MCF 10A (cell line): ENCODE measurements at regions not wholly inside any gene's neighbourhood (a gene's known extent, or its start where the extent isn't known, plus 50 kb on each side); places are given as distances from the start of the nearest gene placed in this dataset.

Experiments used
- BruUV-seq: library from RNA; stranded (reverse); fragments of 400-500 nt; replicated peaks from 2 replicates; lab custom pipeline; 2021; lab: Mats Ljungman, UMichigan
- CTCF ChIA-PET: fragments of 300-600 bp; sonication (Branson Sonifier 250); formaldehyde crosslinking; extraction: SDS; loops from one replicate; lab custom pipeline; 2021; ENCODE audit warnings: antibody characterized with exemption, inconsistent platforms; lab: Yijun Ruan, JAX
- POLR2A ChIA-PET: fragments of 300-600, 350-650 bp; sonication (Branson Sonifier 250); formaldehyde crosslinking; extraction: SDS; loops from one replicate; lab custom pipeline; 2020; ENCODE audit warnings: antibody characterized with exemption, inconsistent platforms; lab: Yijun Ruan, JAX
- DNase-seq: peaks from one replicate; pipeline ENCODE4 v3.0.0-alpha.2; 2018; ENCODE audit not compliant: unreplicated experiment
- H3K27ac Mint-ChIP-seq: one replicate; pipeline ENCODE4 v1.8.0; 2022; ENCODE audit warnings: mild to moderate bottlenecking, low read depth, mixed read lengths; ENCODE audit not compliant: unreplicated experiment
- H3K27me3 Mint-ChIP-seq: one replicate; pipeline ENCODE4 v1.8.0; 2022; ENCODE audit warnings: mixed read lengths; ENCODE audit not compliant: insufficient read depth, unreplicated experiment
- H3K36me3 Mint-ChIP-seq: one replicate; pipeline ENCODE4 v1.8.0; 2022; ENCODE audit warnings: mild to moderate bottlenecking, moderate library complexity, mixed read lengths; ENCODE audit not compliant: insufficient read depth, unreplicated experiment
- H3K4me1 Mint-ChIP-seq: one replicate; pipeline ENCODE4 v1.8.0; 2022; ENCODE audit warnings: mixed read lengths; ENCODE audit not compliant: insufficient read depth, unreplicated experiment
- H3K4me3 Mint-ChIP-seq: one replicate; pipeline ENCODE4 v1.8.0; 2022; ENCODE audit warnings: mild to moderate bottlenecking, moderate library complexity, mixed read lengths; ENCODE audit not compliant: unreplicated experiment
- H3K9me3 Mint-ChIP-seq: one replicate; pipeline ENCODE4 v1.8.0; 2022; ENCODE audit warnings: mixed read lengths; ENCODE audit not compliant: unreplicated experiment
- intact Hi-C: fragments of 100-400 bp; cut with micrococcal nuclease; formaldehyde crosslinking; loops from 2 replicates; pipeline ENCODE4 v1.14.1; 2022
- TF ChIP-seq, protein P1 (sequence below): fragments of 200-600 bp; IDR thresholded peaks from one replicate; pipeline ENCODE4 v1.8.0; 2022; ENCODE audit warnings: antibody characterized with exemption, mild to moderate bottlenecking; ENCODE audit not compliant: unreplicated experiment

- intact Hi-C loops = no loop called here
- ChIA-PET CTCF (interaction anchor here (0.7 to 4.3 kb wide), 6 partner anchors 13 to 343 kb away, joined by 3 to 42 read pairs (median 4); no protein-coding TSS in a partner anchor), POLR2A (interaction anchor here (0.7 kb wide), 1 partner anchor 8 kb away, joined by 3 read pairs; no protein-coding TSS in a partner anchor)
- Mint-ChIP-seq H3K4me3 (no peak overlapping the region), H3K27me3 (no peaks in the 10 kb centered on the region), H3K36me3 (no peaks in the 10 kb centered on the region), H3K4me1 (no peaks in the 10 kb centered on the region), H3K9me3 (no peaks in the 10 kb centered on the region), H3K27ac (no peak overlapping the region)
- DNase-seq = no peak
- no TSS peak for BruUV-seq
- TF ChIP-seq, protein P1, sequence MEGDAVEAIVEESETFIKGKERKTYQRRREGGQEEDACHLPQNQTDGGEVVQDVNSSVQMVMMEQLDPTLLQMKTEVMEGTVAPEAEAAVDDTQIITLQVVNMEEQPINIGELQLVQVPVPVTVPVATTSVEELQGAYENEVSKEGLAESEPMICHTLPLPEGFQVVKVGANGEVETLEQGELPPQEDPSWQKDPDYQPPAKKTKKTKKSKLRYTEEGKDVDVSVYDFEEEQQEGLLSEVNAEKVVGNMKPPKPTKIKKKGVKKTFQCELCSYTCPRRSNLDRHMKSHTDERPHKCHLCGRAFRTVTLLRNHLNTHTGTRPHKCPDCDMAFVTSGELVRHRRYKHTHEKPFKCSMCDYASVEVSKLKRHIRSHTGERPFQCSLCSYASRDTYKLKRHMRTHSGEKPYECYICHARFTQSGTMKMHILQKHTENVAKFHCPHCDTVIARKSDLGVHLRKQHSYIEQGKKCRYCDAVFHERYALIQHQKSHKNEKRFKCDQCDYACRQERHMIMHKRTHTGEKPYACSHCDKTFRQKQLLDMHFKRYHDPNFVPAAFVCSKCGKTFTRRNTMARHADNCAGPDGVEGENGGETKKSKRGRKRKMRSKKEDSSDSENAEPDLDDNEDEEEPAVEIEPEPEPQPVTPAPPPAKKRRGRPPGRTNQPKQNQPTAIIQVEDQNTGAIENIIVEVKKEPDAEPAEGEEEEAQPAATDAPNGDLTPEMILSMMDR = no peak
Observed at GRCh38 chr18:59802031-59802430, 97.8 kb upstream of the PMAIP1 start.

- H3K27me3 Mint-ChIP-seq = no peaks in the 10 kb centered on the region
- intact Hi-C loops = no loop called here
- no peaks in the 10 kb centered on the region for H3K9me3 Mint-ChIP-seq
- no peak for DNase-seq
- H3K4me3 Mint-ChIP-seq = no peak overlapping the region
- H3K4me1 Mint-ChIP-seq = no peaks in the 10 kb centered on the region
- TF ChIP-seq, protein P1 = no peak
- no TSS peak for BruUV-seq
- POLR2A ChIA-PET = no interaction called here
- H3K27ac Mint-ChIP-seq = no peak overlapping the region
- CTCF ChIA-PET = interaction anchor here (1.0 to 4.3 kb wide), 4 partner anchors 22 to 342 kb away, joined by 4 to 42 read pairs (median 6); no protein-coding TSS in a partner anchor
- H3K36me3 Mint-ChIP-seq = no peaks in the 10 kb centered on the region
Observed at GRCh38 chr18:59801576-59801975, 98.2 kb upstream of the PMAIP1 start.

DNA sequence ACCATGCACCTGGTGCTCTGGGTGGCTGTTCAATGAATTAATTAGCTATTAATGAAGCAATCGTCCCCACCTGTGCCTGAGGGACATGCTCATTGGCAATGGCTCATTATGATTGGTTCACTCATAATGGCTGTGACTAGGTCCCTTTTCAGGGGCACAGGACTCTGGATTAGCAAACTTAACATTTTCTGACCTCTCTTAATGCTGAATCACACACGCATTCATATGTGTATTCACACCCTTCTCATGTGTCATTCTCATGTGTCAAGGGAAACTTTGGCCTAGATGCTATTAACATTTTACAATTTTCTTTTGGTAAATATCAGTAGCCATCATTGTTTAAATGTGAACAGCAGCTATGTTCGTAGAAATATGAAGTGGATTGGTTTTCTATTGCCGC is 98.9 kb upstream of the PMAIP1 start:
- Mint-ChIP-seq H3K9me3 (no peaks in the 10 kb centered on the region), H3K4me1 (no peaks in the 10 kb centered on the region), H3K36me3 (no peaks in the 10 kb centered on the region), H3K27me3 (no peaks in the 10 kb centered on the region), H3K27ac (no peak overlapping the region), H3K4me3 (no peak overlapping the region)
- no TSS peak for BruUV-seq
- CTCF ChIA-PET = interaction anchor here (1.6 to 4.3 kb wide), 2 partner anchors 23 to 169 kb away, joined by 8 to 42 read pairs; no protein-coding TSS in a partner anchor
- TF ChIP-seq, protein P1 = no peak
- intact Hi-C loops = no loop called here
- no peak for DNase-seq
- POLR2A ChIA-PET = no interaction called here

DNA sequence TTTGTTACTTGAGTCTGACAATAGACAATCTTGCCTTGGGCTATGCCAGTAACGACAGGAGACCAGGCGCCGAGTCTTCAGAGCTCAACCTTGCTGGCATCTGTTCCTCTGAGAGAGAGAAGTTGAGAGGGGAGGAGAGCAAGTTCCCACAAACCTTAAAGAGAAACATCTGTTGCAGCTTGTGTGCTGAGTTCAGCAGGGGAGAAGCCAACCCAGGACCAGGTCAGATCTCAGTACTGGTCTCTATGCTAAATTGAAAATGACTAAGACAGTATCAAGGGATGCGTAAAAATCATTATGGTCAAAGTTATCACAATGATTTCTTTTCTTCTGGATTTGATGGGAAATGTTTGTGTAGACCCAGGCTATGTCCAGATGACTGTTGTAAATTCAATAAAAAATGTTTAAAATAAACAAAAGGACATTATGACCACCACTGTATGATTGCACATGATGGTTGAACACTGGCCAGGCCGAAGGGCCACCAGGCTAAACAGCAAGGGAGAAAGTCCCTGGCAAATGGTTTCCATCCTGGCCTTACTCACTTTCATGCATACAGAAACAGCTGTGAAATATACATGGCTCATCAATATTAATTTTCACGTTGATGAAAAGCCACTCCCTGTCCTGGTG is 100.3 kb upstream of the PMAIP1 start:
- ChIA-PET POLR2A (interaction anchor here (0.6 kb wide), 1 partner anchor 32 kb away, joined by 3 read pairs; no protein-coding TSS in a partner anchor), CTCF (interaction anchor here (0.6 to 4.3 kb wide), 2 partner anchors 24 to 45 kb away, joined by 3 to 42 read pairs; no protein-coding TSS in a partner anchor)
- no peak for DNase-seq
- Mint-ChIP-seq H3K36me3 (no peaks in the 10 kb centered on the region), H3K27ac (no peak overlapping the region), H3K4me3 (no peak overlapping the region), H3K27me3 (no peaks in the 10 kb centered on the region), H3K4me1 (no peaks in the 10 kb centered on the region), H3K9me3 (no peaks in the 10 kb centered on the region)
- no TSS peak for BruUV-seq
- intact Hi-C loops = no loop called here
- TF ChIP-seq, protein P1 = no peak
